ENCODE measurements at regions not wholly inside any gene's neighbourhood (a gene's known extent, or its start where the extent isn't known, plus 50 kb on each side); places are given as distances from the start of the nearest gene placed in this dataset.

- DNase-seq = no peak
These were observed 149.3 kb upstream of the SHH start for GRCh38 chr7:155961241-155962190.

- no peak for DNase-seq
These were observed 147.6 kb upstream of the SHH start for GRCh38 chr7:155959894-155960293.

GRCh38 chr7:155956977-155957376 is 144.7 kb upstream of the SHH start:
- no peak for DNase-seq

- DNase-seq = no peak
These were observed 143.0 kb upstream of the SHH start for GRCh38 chr7:155955367-155955635.

- DNase-seq = no peak
These were observed 142.5 kb upstream of the SHH start for GRCh38 chr7:155954550-155955366.

GRCh38 chr7:155953781-155954549 is 141.7 kb upstream of the SHH start:
- DNase-seq = no peak

- no peak for DNase-seq
These were observed 141.2 kb upstream of the SHH start for GRCh38 chr7:155953501-155953778.

- no peak for DNase-seq
These were observed 139.4 kb upstream of the SHH start for GRCh38 chr7:155951554-155952158.

- DNase-seq = no peak
These were observed 138.8 kb upstream of the SHH start for GRCh38 chr7:155950898-155951553.

GRCh38 chr7:155948845-155949244 is 136.6 kb upstream of the SHH start:
- no peak for DNase-seq

GRCh38 chr7:155948423-155948822 is 136.2 kb upstream of the SHH start:
- no peak for DNase-seq

GRCh38 chr7:155947051-155947450 is 134.8 kb upstream of the SHH start:
- no peak for DNase-seq

GRCh38 chr7:155945670-155946325 is 133.5 kb upstream of the SHH start:
- no peak for DNase-seq

GRCh38 chr7:155944901-155945300 is 132.6 kb upstream of the SHH start:
- no peak for DNase-seq

GRCh38 chr7:155943251-155943899 is 131.1 kb upstream of the SHH start:
- no peak for DNase-seq

GRCh38 chr7:155942226-155942950 is 130.1 kb upstream of the SHH start:
- DNase-seq = no peak

- DNase-seq = no peak
These were observed 129.4 kb upstream of the SHH start for GRCh38 chr7:155941688-155942087.

- DNase-seq = no peak
These were observed 127.1 kb upstream of the SHH start for GRCh38 chr7:155939350-155939749.

GRCh38 chr7:155938129-155938528 is 125.9 kb upstream of the SHH start:
- no peak for DNase-seq

GRCh38 chr7:155935726-155936125 is 123.5 kb upstream of the SHH start:
- no peak for DNase-seq

- DNase-seq = no peak
These were observed 122.8 kb upstream of the SHH start for GRCh38 chr7:155935005-155935557.

All from activated naive CD4-positive, alpha-beta T cell treated with anti-CD3 and anti-CD28 coated beads, Interleukin-2, amount 50 U/mL, for 16 hours (primary cell).